ENCODE measurements at regions not wholly inside any gene's neighbourhood (a gene's known extent, or its start where the extent isn't known, plus 50 kb on each side); places are given as distances from the start of the nearest gene placed in this dataset.
A peak's percentile ranks its signal among the peaks of the same experiment; 100 is the strongest.
"Not testable (repeated sequence)": the region's sequence is repeated elsewhere in the genome, so short reads cannot be mapped to it uniquely, and the experiment has no call there.

- H3K4me3 ChIP-seq (ENCODE audit: low read depth, poor library complexity, severe bottlenecking): no peak overlapping the region
- intact Hi-C loops (cut with DNase I; ENCODE audit: low total_unique reads): no loop called here
- WGBS, 2 donors: 79 to 82% methylated on average over 5 of the region's 5 CpGs
- TF ChIP-seq POLR2A (IDR thresholded peaks at IDR 0.05) (no peak), CTCF (IDR thresholded peaks at IDR 0.05) (no peak)
- peak in 1 of 2 donors; percentile 53 for DNase-seq (ENCODE audit: low spot score in 2 of 2)
Measured at GRCh38 chr11:134598368-134598767, 186.3 kb upstream of the B3GAT1 start.

DNA sequence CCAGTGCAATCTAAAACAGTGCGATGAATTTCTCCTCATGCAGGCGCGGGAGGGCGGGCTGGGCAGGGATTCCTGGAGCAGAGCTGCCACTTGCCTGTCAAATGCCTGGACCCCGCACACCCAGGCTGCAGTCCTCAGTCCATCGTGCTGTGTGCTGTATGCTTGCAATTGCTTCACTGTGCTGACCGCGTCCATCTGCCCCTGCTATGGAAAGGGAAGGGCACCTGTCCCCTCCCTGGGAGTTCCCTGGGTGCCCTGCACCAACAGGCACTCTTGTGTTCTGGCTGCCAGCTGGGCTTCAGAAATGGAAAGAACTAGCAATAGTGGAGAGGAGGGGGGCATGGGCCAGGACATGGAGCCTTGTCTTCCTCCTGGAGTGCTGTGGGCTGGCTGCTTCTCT lies 185.4 kb upstream of the B3GAT1 start:
- DNase-seq (ENCODE audit: low spot score in 2 of 2): peak in 1 of 2 donors; percentile 76
- 92 to 94% methylated on average over 8 of the region's 8 CpGs for WGBS, 2 donors
- TF ChIP-seq POLR2A (IDR thresholded peaks at IDR 0.05): no peak
- no peak for TF ChIP-seq CTCF (IDR thresholded peaks at IDR 0.05)
- no peak overlapping the region for H3K4me3 ChIP-seq (ENCODE audit: low read depth, poor library complexity, severe bottlenecking)
- intact Hi-C loops (cut with DNase I; ENCODE audit: low total_unique reads): no loop called here

DNA sequence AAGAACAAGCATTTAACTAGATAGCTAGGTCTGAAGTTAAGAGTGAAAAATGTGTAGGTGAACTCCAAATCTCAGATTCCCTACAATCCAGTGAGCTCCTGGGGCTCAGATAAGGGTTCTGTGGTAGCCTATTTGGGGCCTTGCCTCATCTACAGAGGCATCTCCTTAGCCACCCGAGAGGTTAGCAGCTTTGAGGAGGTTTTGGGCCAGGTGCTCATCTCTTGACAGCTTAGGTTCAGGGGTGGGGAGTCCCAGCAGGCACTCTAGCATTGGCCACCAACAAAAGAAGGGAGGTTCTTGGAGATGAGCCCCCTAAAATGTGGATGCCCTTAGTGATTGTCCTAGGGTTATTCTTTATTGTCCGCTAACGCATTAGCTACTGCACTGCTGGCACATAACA lies 184.4 kb upstream of the B3GAT1 start:
- TF ChIP-seq POLR2A (IDR thresholded peaks at IDR 0.05) (no peak), CTCF (IDR thresholded peaks at IDR 0.05) (no peak)
- 79 to 97% methylated on average over 3 of the region's 3 CpGs for WGBS, 2 donors
- DNase-seq (ENCODE audit: low spot score in 2 of 2): peak in 1 of 2 donors; percentile 29
- H3K4me3 ChIP-seq (ENCODE audit: low read depth, poor library complexity, severe bottlenecking): no peak overlapping the region
- intact Hi-C loops (cut with DNase I; ENCODE audit: low total_unique reads): no loop called here

DNA sequence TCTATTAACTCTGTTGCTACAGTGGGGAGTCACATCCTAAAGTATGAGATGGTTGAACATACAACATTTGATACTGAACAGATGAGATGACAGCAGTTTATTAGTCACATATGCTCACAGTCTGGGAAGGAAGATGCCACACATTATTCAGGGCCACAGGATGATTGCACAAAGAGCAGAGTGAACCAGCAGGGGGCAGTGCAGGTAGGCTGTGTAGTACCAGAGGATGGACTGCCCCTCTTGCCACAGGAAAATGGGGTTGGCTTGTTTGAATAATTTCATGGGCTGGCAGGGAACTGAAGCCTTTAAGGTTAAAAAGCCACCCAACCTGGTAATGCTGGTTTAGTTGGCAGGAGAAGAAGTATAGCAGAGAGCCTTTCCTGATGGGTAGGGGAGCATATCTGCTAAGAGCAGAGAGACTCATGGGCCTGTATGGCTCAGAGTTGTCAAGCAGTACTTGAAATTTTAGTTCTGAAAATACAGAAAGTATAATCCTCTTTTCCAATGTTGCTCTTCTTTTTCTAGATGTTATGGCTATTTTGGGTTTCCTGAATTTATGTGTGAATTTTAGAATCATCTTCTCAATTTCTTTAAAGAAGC lies 180.4 kb upstream of the B3GAT1 start:
- intact Hi-C loops (cut with DNase I; ENCODE audit: low total_unique reads): no loop called here
- no peak for TF ChIP-seq CTCF (IDR thresholded peaks at IDR 0.05)
- TF ChIP-seq POLR2A (IDR thresholded peaks at IDR 0.05): no peak
- DNase-seq (ENCODE audit: low spot score in 2 of 2): no peak
- no peak overlapping the region for H3K4me3 ChIP-seq (ENCODE audit: low read depth, poor library complexity, severe bottlenecking)

- TF ChIP-seq POLR2A (IDR thresholded peaks at IDR 0.05) (no peak), CTCF (IDR thresholded peaks at IDR 0.05) (no peak)
- WGBS, 2 donors: 74 to 83% methylated on average over 3 of the region's 3 CpGs
- intact Hi-C loops (cut with DNase I; ENCODE audit: low total_unique reads): no loop called here
- no peak overlapping the region for H3K4me3 ChIP-seq (ENCODE audit: low read depth, poor library complexity, severe bottlenecking)
- DNase-seq (ENCODE audit: low spot score in 2 of 2): no peak
Measured at GRCh38 chr11:134591338-134591737, 179.3 kb upstream of the B3GAT1 start.

GRCh38 chr11:134589129-134589528 lies 177.1 kb upstream of the B3GAT1 start:
- no peak overlapping the region for H3K4me3 ChIP-seq (ENCODE audit: low read depth, poor library complexity, severe bottlenecking)
- 45 to 57% methylated on average over 5 of the region's 5 CpGs for WGBS, 2 donors
- intact Hi-C loops (cut with DNase I; ENCODE audit: low total_unique reads): no loop called here
- no peak for DNase-seq (ENCODE audit: low spot score in 2 of 2)
- TF ChIP-seq CTCF (IDR thresholded peaks at IDR 0.05): no peak
- TF ChIP-seq POLR2A (IDR thresholded peaks at IDR 0.05): no peak

GRCh38 chr11:134588460-134589110 lies 176.5 kb upstream of the B3GAT1 start:
- DNase-seq (ENCODE audit: low spot score in 2 of 2); intact Hi-C loops (cut with DNase I; ENCODE audit: low total_unique reads); H3K4me3 ChIP-seq (ENCODE audit: low read depth, poor library complexity, severe bottlenecking): not testable (repeated sequence)
- 81% methylated on average over 17 to 20 of the region's 20 CpGs for WGBS, 2 donors

Measured in lower leg skin (tissue), 4 donors.